C4-2B (cell line): ENCODE measurements at regions not wholly inside any gene's neighbourhood (a gene's known extent, or its start where the extent isn't known, plus 50 kb on each side); places are given as distances from the start of the nearest gene placed in this dataset.

ENCODE experiments used
- H3K27ac ChIP-seq: fragments of 450-650 bp; 2 replicates; pipeline ENCODE4 v1.5.1; 2017
- ZFX ChIP-seq: fragments of 450-650 bp; IDR thresholded peaks from 2 replicates; pipeline ENCODE4 v1.6.1; 2017
- TF ChIP-seq, protein P1 (sequence below): fragments of 450-650 bp; conservative IDR thresholded peaks from 2 replicates; pipeline ENCODE4 v1.5.1; 2017; ENCODE audit warnings: mild to moderate bottlenecking

DNA sequence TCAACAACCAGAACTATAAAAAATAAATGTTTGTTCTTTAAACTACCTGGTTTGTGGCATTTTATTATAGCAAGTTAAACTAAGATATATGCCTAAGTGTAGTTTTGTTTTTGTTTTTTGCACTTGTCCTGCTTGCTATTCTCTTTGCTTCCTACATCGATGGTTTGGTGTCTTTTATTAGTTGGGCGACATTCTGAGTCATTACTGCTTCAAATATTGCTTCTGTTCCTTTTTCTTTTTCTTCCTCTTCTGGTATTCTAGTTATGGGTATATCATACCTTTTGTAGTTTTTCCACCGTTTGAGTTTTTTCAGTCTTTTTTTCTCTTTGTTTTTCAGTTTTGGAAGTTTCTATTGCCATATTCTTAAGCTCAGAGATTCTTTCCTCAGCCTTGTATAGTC lies 86.9 kb downstream of the MACIR start:
- H3K27ac ChIP-seq: no peak overlapping the region
- TF ChIP-seq ZFX: no peak
- TF ChIP-seq, protein P1, sequence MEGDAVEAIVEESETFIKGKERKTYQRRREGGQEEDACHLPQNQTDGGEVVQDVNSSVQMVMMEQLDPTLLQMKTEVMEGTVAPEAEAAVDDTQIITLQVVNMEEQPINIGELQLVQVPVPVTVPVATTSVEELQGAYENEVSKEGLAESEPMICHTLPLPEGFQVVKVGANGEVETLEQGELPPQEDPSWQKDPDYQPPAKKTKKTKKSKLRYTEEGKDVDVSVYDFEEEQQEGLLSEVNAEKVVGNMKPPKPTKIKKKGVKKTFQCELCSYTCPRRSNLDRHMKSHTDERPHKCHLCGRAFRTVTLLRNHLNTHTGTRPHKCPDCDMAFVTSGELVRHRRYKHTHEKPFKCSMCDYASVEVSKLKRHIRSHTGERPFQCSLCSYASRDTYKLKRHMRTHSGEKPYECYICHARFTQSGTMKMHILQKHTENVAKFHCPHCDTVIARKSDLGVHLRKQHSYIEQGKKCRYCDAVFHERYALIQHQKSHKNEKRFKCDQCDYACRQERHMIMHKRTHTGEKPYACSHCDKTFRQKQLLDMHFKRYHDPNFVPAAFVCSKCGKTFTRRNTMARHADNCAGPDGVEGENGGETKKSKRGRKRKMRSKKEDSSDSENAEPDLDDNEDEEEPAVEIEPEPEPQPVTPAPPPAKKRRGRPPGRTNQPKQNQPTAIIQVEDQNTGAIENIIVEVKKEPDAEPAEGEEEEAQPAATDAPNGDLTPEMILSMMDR: no peak

DNA sequence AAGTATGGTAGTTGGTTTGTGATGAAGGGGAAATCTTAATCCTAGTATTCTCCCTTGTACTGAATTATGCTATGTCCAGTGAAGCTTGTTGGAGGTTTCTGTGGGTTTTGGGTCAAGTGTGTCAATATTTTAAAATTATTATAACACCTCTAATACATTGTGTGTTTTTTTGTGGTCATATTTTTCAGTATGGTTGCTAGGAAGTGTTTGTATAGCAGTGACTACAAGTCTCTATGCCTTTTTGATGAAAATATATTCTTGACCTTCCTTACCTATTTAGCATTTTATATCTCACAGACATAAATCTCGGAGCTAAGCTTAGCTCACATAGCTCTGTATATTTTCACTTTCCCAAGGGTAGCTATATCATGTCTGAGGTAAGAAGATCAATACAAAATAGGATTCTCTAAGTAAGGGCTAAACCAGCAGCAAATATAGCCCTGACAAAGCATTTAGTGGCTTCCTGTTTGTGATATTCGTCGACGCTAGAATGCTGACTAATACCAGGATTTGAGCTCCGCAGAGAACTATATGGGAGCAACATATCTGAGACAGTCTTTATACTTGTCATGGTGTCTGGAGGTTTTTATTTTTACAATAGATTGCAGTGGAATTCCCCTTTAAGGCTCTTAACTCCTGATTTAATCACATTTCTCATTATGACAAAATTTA lies 82.3 kb downstream of the MACIR start:
- no peak overlapping the region for H3K27ac ChIP-seq
- TF ChIP-seq ZFX: no peak
- TF ChIP-seq, protein P1: no peak

DNA sequence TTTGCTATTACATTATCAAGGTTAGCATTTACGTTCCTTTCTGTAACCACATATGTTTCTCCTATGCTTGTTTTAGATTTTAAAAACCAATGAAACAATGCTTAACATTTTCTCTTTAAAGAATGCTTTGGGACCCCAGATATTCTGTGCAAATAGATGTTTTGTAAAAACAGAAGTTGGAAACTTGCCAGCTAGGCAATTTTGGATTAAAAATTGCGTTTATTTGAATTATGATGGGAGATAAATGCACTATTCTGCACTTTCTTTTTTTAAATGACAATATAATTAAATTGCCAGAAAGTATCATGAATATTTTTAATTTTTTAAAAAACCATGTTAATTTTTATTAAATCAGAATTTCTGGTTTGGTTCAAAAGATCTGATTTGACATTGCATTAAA lies 81.6 kb downstream of the MACIR start:
- TF ChIP-seq ZFX: no peak
- TF ChIP-seq, protein P1: no peak
- no peak overlapping the region for H3K27ac ChIP-seq

DNA sequence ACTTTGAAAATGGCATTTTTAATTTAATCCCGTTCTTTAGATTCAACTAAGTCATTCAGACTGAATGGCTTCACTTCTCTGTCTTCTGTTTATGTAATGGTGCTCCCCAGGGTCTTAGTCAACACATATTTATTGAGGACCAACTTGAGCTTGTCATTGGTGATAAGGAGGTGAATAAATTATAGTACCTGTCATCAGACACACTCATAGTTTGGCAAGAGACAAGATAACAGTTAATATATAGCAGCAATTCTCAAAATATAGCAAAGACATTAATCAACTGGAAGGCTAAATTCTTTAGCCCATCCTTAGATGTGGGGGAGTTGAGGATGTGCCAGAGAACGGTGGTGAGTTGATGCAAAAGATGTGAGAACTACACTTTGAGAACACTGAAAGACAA lies 78.4 kb downstream of the MACIR start:
- H3K27ac ChIP-seq: no peak overlapping the region
- TF ChIP-seq, protein P1: no peak
- no peak for TF ChIP-seq ZFX

DNA sequence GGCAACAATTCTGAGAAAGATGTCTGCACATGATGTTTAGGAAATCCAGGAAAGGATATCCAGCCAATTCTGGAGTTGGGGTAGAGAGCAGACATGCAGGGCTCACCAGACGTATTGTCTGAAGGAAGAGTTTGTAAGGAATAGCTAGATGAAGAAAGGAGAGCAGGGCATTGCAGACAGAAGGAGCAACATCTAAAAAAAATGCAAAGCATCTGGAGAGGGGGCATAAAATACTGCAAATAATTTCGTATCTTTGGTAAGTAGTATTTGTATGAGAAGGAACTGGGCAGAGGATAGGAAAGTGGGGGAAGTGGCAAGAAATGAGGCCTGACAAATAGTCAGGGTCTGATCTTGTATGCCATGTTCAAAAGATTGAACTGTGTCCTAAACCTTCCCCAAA lies 74.8 kb downstream of the MACIR start:
- no peak overlapping the region for H3K27ac ChIP-seq

DNA sequence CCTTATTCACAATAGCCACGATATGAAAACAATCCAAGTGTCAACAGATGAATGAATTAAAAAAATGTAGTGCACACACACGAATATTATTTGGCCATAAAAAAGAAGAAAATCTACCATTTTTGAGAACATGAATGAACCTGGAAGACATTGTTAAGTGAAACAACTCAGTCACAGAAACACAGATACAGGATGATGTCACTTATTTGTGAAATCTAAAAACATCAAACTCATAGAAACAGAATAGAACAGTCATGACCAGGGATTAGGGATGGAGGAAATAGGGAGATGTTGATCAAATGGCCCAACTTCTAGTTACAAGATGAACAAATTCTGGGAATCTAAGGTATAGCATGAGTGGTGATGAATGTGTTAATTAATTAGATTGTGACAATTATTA lies 72.3 kb downstream of the MACIR start:
- TF ChIP-seq, protein P1: no peak
- TF ChIP-seq ZFX: no peak
- H3K27ac ChIP-seq: no peak overlapping the region

More for the DNA sequence above, 74.8 kb downstream of the MACIR start:
- TF ChIP-seq ZFX: no peak
- TF ChIP-seq, protein P1: no peak
